Activated CD4-positive, alpha-beta T cell treated with anti-CD3 and anti-CD28 coated beads for 48 hours (primary cell): ENCODE measurements at regions not wholly inside any gene's neighbourhood (a gene's known extent, or its start where the extent isn't known, plus 50 kb on each side); places are given as distances from the start of the nearest gene placed in this dataset.

ENCODE experiments used
- DNase-seq: peaks from one replicate; pipeline ENCODE4 v3.0.0-alpha.2; 2020

- DNase-seq: no peak
Measured at GRCh38 chr3:189502256-189502655, 128.9 kb upstream of the TP63 start.

GRCh38 chr3:189502676-189503257, 128.4 kb upstream of the TP63 start:
- DNase-seq: no peak

GRCh38 chr3:189507856-189508255, 123.3 kb upstream of the TP63 start:
- DNase-seq: no peak

- DNase-seq: no peak
Measured at GRCh38 chr3:189508784-189509501, 122.2 kb upstream of the TP63 start.

GRCh38 chr3:189512039-189512438, 119.2 kb upstream of the TP63 start:
- no peak for DNase-seq

- DNase-seq: no peak
Measured at GRCh38 chr3:189512821-189513220, 118.4 kb upstream of the TP63 start.

- no peak for DNase-seq
Measured at GRCh38 chr3:189513281-189514117, 117.7 kb upstream of the TP63 start.

- DNase-seq: no peak
Measured at GRCh38 chr3:189516039-189516438, 115.2 kb upstream of the TP63 start.

GRCh38 chr3:189517981-189518380, 113.2 kb upstream of the TP63 start:
- no peak for DNase-seq

GRCh38 chr3:189519458-189519857, 111.7 kb upstream of the TP63 start:
- no peak for DNase-seq

- peak; percentile 14 for DNase-seq
Measured at GRCh38 chr3:189529468-189529867, 101.7 kb upstream of the TP63 start.

GRCh38 chr3:189529889-189530471, 101.2 kb upstream of the TP63 start:
- DNase-seq: peak; percentile 10

GRCh38 chr3:189530822-189531221, 100.4 kb upstream of the TP63 start:
- peak; percentile 8 for DNase-seq

- no peak for DNase-seq
Measured at GRCh38 chr3:189531271-189531670, 99.9 kb upstream of the TP63 start.

GRCh38 chr3:189534531-189534930, 96.7 kb upstream of the TP63 start:
- DNase-seq: no peak

GRCh38 chr3:189537135-189537534, 94.1 kb upstream of the TP63 start:
- no peak for DNase-seq

- no peak for DNase-seq
Measured at GRCh38 chr3:189547448-189547847, 83.7 kb upstream of the TP63 start.

GRCh38 chr3:189548053-189548452, 83.1 kb upstream of the TP63 start:
- no peak for DNase-seq

- DNase-seq: no peak
Measured at GRCh38 chr3:189551007-189551406, 80.2 kb upstream of the TP63 start.

- DNase-seq: no peak
Measured at GRCh38 chr3:189554868-189555557, 76.2 kb upstream of the TP63 start.

GRCh38 chr3:189555558-189555881, 75.7 kb upstream of the TP63 start:
- no peak for DNase-seq

GRCh38 chr3:189557824-189558223, 73.4 kb upstream of the TP63 start:
- DNase-seq: no peak

- no peak for DNase-seq
Measured at GRCh38 chr3:189561256-189561655, 69.9 kb upstream of the TP63 start.
